H1 (cell line): ENCODE measurements at regions not wholly inside any gene's neighbourhood (a gene's known extent, or its start where the extent isn't known, plus 50 kb on each side); places are given as distances from the start of the nearest gene placed in this dataset.

Experiments
- ATF3 ChIP-seq: IDR thresholded peaks from 2 replicates; pipeline ENCODE4 v1.6.1; 2011; ENCODE audit warnings: low read depth, mild to moderate bottlenecking, low read length; ENCODE audit not compliant: insufficient read depth
- CTCF ChIP-seq, 3 experiments: IDR thresholded peaks; 1 replicate in 2 of 3; 2 replicates in 1 of 3; pipeline versions ENCODE4 v1.5.1 to v1.6.1; 2011; ENCODE audit warnings: low read length in 3 of 3, mild to moderate bottlenecking in 3 of 3, inconsistent platforms in 2 of 3, low read depth in 1 of 3, moderate library complexity in 1 of 3; ENCODE audit not compliant: insufficient read depth in 1 of 3; ENCODE audit errors: control extremely low read depth in 1 of 3
- E2F6 ChIP-seq: IDR thresholded peaks from 2 replicates; pipeline ENCODE4 v1.6.1; 2012; ENCODE audit warnings: inconsistent platforms
- EP300 ChIP-seq, 2 experiments: IDR thresholded peaks; 1 replicate in 1 of 2; 2 replicates in 1 of 2; pipeline ENCODE4 v1.6.1; 2011 to 2012; ENCODE audit warnings: low read depth in 2 of 2, low read length in 2 of 2, mild to moderate bottlenecking in 2 of 2, borderline replicate concordance in 1 of 2, inconsistent platforms in 1 of 2, moderate library complexity in 1 of 2
- EZH2 ChIP-seq: fragments of 200-600 bp; sonication (generic); IDR thresholded peaks from 2 replicates; pipeline ENCODE4 v1.7.1; 2012; ENCODE audit warnings: low read depth, mild to moderate bottlenecking, moderate library complexity, low read length, inconsistent platforms; ENCODE audit not compliant: severe bottlenecking
- POLR2AphosphoS5 ChIP-seq: IDR thresholded peaks from 2 replicates; pipeline ENCODE4 v1.6.1; 2011; ENCODE audit warnings: low read depth, low read length
- RBBP5 ChIP-seq: IDR thresholded peaks from 2 replicates; pipeline ENCODE4 v1.7.1; 2012; ENCODE audit warnings: low read depth, mild to moderate bottlenecking, inconsistent platforms, low read length, moderate library complexity, borderline replicate concordance
- SP1 ChIP-seq: IDR thresholded peaks from 2 replicates; pipeline ENCODE4 v1.6.1; 2011; ENCODE audit warnings: low read depth, low read length
- ZNF274 ChIP-seq: IDR thresholded peaks from 2 replicates; pipeline ENCODE4 v1.7.0; 2012; ENCODE audit warnings: low read length, borderline replicate concordance; ENCODE audit errors: extremely low read depth

GRCh38 chr3:147945968-147946519, 536.9 kb downstream of the ZIC1 start:
- no peak for TF ChIP-seq SP1
- TF ChIP-seq CTCF (IDR thresholded peaks at IDR 0.05; ENCODE audit: control extremely low read depth in 1 of 3, insufficient read depth in 1 of 3, low read depth in 1 of 3, low read length in 3 of 3), result peak; percentile 18 to 59 (median 29); a peak in 3 of 4 replicates
- TF ChIP-seq POLR2AphosphoS5, result no peak
- TF ChIP-seq E2F6, result no peak
- TF ChIP-seq RBBP5, result no peak
- TF ChIP-seq EP300 (IDR thresholded peaks at IDR 0.05; ENCODE audit: borderline replicate concordance in 1 of 2, low read depth in 2 of 2, low read length in 2 of 2), result no peak
- TF ChIP-seq ATF3, result no peak
- TF ChIP-seq ZNF274, result no peak
- no peak for TF ChIP-seq EZH2
